Liver (tissue), 8 donors: ENCODE measurements at regions not wholly inside any gene's neighbourhood (a gene's known extent, or its start where the extent isn't known, plus 50 kb on each side); places are given as distances from the start of the nearest gene placed in this dataset.

Experiments used
- DNase-seq: peaks from one replicate; pipeline ENCODE4 v3.0.0-alpha.2; 2017; ENCODE audit warnings: low spot score
- H3K27ac ChIP-seq, 2 donors: one replicate each; pipeline ENCODE4 v1.7.0; 2013; ENCODE audit warnings: inconsistent platforms in 2 of 2, low read length in 2 of 2, control low read depth in 1 of 2, low read depth in 1 of 2, mild to moderate bottlenecking in 1 of 2
- H3K27me3 ChIP-seq, 4 donors: one replicate each; pipeline versions ENCODE4 v1.6.1 to v1.7.0; 2013; ENCODE audit warnings: low read length in 3 of 4, inconsistent platforms in 1 of 4, mild to moderate bottlenecking in 1 of 4, moderate library complexity in 1 of 4; ENCODE audit not compliant: control insufficient read depth in 4 of 4, insufficient read depth in 4 of 4
- H3K36me3 ChIP-seq, 4 donors: one replicate each; pipeline versions ENCODE4 v1.6.1 to v1.7.0; 2013; ENCODE audit warnings: low read length in 3 of 4, mild to moderate bottlenecking in 3 of 4, low read depth in 1 of 4, moderate library complexity in 1 of 4; ENCODE audit not compliant: control insufficient read depth in 4 of 4, insufficient read depth in 3 of 4
- H3K4me1 ChIP-seq, 4 donors: one replicate each; pipeline versions ENCODE4 v1.6.1 to v1.7.0; 2013; ENCODE audit warnings: low read length in 3 of 4, mild to moderate bottlenecking in 3 of 4, moderate library complexity in 1 of 4; ENCODE audit not compliant: control insufficient read depth in 4 of 4, insufficient read depth in 4 of 4
- H3K4me3 ChIP-seq, 3 donors: one replicate each; pipeline versions ENCODE4 v1.6.1 to v1.7.0; 2013; ENCODE audit warnings: low read length in 3 of 3, control low read depth in 1 of 3, low read depth in 1 of 3, mild to moderate bottlenecking in 1 of 3
- H3K9ac ChIP-seq, 2 donors: one replicate each; pipeline ENCODE4 v1.7.0; 2013; ENCODE audit warnings: low read length in 2 of 2, mild to moderate bottlenecking in 2 of 2, moderate library complexity in 2 of 2, control low read depth in 1 of 2, low read depth in 1 of 2
- H3K9me3 ChIP-seq, 4 donors: one replicate each; pipeline versions ENCODE4 v1.6.1 to v1.7.0; 2013; ENCODE audit warnings: low read length in 3 of 4; ENCODE audit not compliant: control insufficient read depth in 4 of 4
- ATF3 ChIP-seq: IDR thresholded peaks from 2 replicates; pipeline ENCODE4 v1.6.1; 2016; ENCODE audit warnings: antibody characterized with exemption
- CTCF ChIP-seq: fragments of 150-350 bp; IDR thresholded peaks from 2 replicates; pipeline ENCODE4 v1.5.1; 2017; ENCODE audit warnings: improper control_type of control experiment, low read depth, low read length; ENCODE audit not compliant: missing input control
- EGR1 ChIP-seq, 2 donors: IDR thresholded peaks; 2 replicates each; pipeline ENCODE4 v1.6.1; 2016 to 2018; ENCODE audit warnings: antibody characterized with exemption in 2 of 2, low read depth in 2 of 2
- FOXA1 ChIP-seq: IDR thresholded peaks from 2 replicates; pipeline ENCODE4 v1.6.1; 2016; ENCODE audit warnings: antibody characterized with exemption
- FOXA2 ChIP-seq: IDR thresholded peaks from 2 replicates; pipeline ENCODE4 v1.6.1; 2016; ENCODE audit warnings: antibody characterized with exemption
- GABPA ChIP-seq, 2 donors: IDR thresholded peaks in 1 of 2; conservative IDR thresholded peaks in 1 of 2; 2 replicates each; pipeline ENCODE4 v1.6.1; 2016; ENCODE audit warnings: antibody characterized with exemption in 2 of 2, mild to moderate bottlenecking in 1 of 2, moderate library complexity in 1 of 2
- HNF4G ChIP-seq: IDR thresholded peaks from 2 replicates; pipeline ENCODE4 v1.6.1; 2016; ENCODE audit warnings: antibody characterized with exemption
- JUND ChIP-seq, 2 donors: IDR thresholded peaks; 2 replicates each; pipeline ENCODE4 v1.6.1; 2016; ENCODE audit warnings: antibody characterized with exemption in 2 of 2
- MAX ChIP-seq: IDR thresholded peaks from 2 replicates; pipeline ENCODE4 v1.6.1; 2016; ENCODE audit warnings: antibody characterized with exemption
- NR2F2 ChIP-seq: IDR thresholded peaks from 2 replicates; pipeline ENCODE4 v1.6.1; 2016; ENCODE audit warnings: antibody characterized with exemption
- RAD21 ChIP-seq, 2 donors: IDR thresholded peaks; 2 replicates each; pipeline ENCODE4 v1.6.1; 2016; ENCODE audit warnings: antibody characterized with exemption in 2 of 2, mild to moderate bottlenecking in 2 of 2
- REST ChIP-seq: IDR thresholded peaks from 2 replicates; pipeline ENCODE4 v1.6.1; 2016; ENCODE audit warnings: antibody characterized with exemption, mild to moderate bottlenecking
- RXRA ChIP-seq, 2 donors: IDR thresholded peaks; 2 replicates each; pipeline ENCODE4 v1.6.1; 2017 to 2018; ENCODE audit warnings: antibody characterized with exemption in 2 of 2, mild to moderate bottlenecking in 1 of 2
- SP1 ChIP-seq: IDR thresholded peaks from 2 replicates; pipeline ENCODE4 v1.6.1; 2018; ENCODE audit warnings: antibody characterized with exemption, mild to moderate bottlenecking
- TAF1 ChIP-seq: conservative IDR thresholded peaks from 2 replicates; pipeline ENCODE4 v1.6.1; 2016; ENCODE audit warnings: antibody characterized with exemption, mild to moderate bottlenecking
- YY1 ChIP-seq: IDR thresholded peaks from 2 replicates; pipeline ENCODE4 v1.6.1; 2016; ENCODE audit warnings: antibody characterized with exemption, mild to moderate bottlenecking
- ZBTB33 ChIP-seq: IDR thresholded peaks from 2 replicates; pipeline ENCODE4 v1.6.1; 2016; ENCODE audit warnings: antibody characterized with exemption
- WGBS: extraction: QIAGEN DNeasy Blood & Tissue Kit; methylation state at CpG from one replicate; pipeline ENCODE4 v1.1.7; 2013; 5-methylcytosine and 5-hydroxymethylcytosine counted together
- donor health status: healthy.
- donor health status: healthy.
- donor health status: healthy.
- donor health status: healthy.
- donor health status: healthy.

- TF ChIP-seq YY1 (no peak), RXRA (IDR thresholded peaks at IDR 0.05) (no peak), EGR1 (IDR thresholded peaks at IDR 0.05; ENCODE audit: low read depth in 2 of 2) (no peak), TAF1 (no peak), ATF3 (no peak), RAD21 (IDR thresholded peaks at IDR 0.05) (no peak), JUND (IDR thresholded peaks at IDR 0.05) (no peak), HNF4G (no peak)
- no peaks in the 10 kb centered on the region for H3K36me3 ChIP-seq
- WGBS: 77% methylated on average over 1 of the region's 1 CpG
- H3K4me3 ChIP-seq: no peak overlapping the region
- no peak overlapping the region for H3K9ac ChIP-seq
- no peaks in the 10 kb centered on the region for H3K4me1 ChIP-seq
- H3K27ac ChIP-seq: no peak overlapping the region
- H3K9me3 ChIP-seq: no peaks in the 10 kb centered on the region
- no peaks in the 10 kb centered on the region for H3K27me3 ChIP-seq
- no peak for DNase-seq
Observed at GRCh38 chr1:101588677-101589076, 351.9 kb downstream of the S1PR1 start.

- 87% methylated on average over 1 of the region's 1 CpG for WGBS
- Histone ChIP-seq H3K4me3 (no peak overlapping the region), H3K4me1 (no peaks in the 10 kb centered on the region), H3K9me3 (no peaks in the 10 kb centered on the region), H3K27me3 (no peaks in the 10 kb centered on the region), H3K9ac (no peak overlapping the region), H3K36me3 (no peaks in the 10 kb centered on the region), H3K27ac (no peak overlapping the region)
- DNase-seq: no peak
- no peak for TF ChIP-seq ZBTB33
- TF ChIP-seq CTCF: no peak
- no peak for TF ChIP-seq SP1
- TF ChIP-seq HNF4G: no peak
- TF ChIP-seq FOXA2: no peak
- TF ChIP-seq REST: no peak
- no peak for TF ChIP-seq YY1
- no peak for TF ChIP-seq RAD21 (IDR thresholded peaks at IDR 0.05)
- TF ChIP-seq EGR1 (IDR thresholded peaks at IDR 0.05; ENCODE audit: low read depth in 2 of 2): no peak
- TF ChIP-seq RXRA (IDR thresholded peaks at IDR 0.05): no peak
- no peak for TF ChIP-seq FOXA1
- no peak for TF ChIP-seq TAF1
- no peak for TF ChIP-seq GABPA (IDR thresholded peaks at IDR 0.05 in 1 of 2, conservative IDR thresholded peaks at IDR 0.05 in 1 of 2)
- no peak for TF ChIP-seq ATF3
- TF ChIP-seq MAX: no peak
- no peak for TF ChIP-seq NR2F2
Observed at GRCh38 chr1:101592845-101593244, 356.0 kb downstream of the S1PR1 start.
